T-helper 2 cell treated with Interferon-gamma antibody and Interleukin-4, amounts not matched to agents 5 μg/mL and 100 μg/mL, for 36 hours (primary cell): ENCODE measurements at regions not wholly inside any gene's neighbourhood (a gene's known extent, or its start where the extent isn't known, plus 50 kb on each side); places are given as distances from the start of the nearest gene placed in this dataset.

ENCODE experiments used
- DNase-seq: peaks from one replicate; pipeline ENCODE4 v3.0.0; 2021; ENCODE audit warnings: low spot score
- H3K27ac Mint-ChIP-seq: one replicate; pipeline ENCODE4 v1.8.0; 2021; ENCODE audit warnings: mild to moderate bottlenecking, mixed read lengths
- H3K27me3 Mint-ChIP-seq: one replicate; pipeline ENCODE4 v1.8.0; 2021; ENCODE audit warnings: low read depth, mixed read lengths
- H3K36me3 Mint-ChIP-seq: one replicate; pipeline ENCODE4 v1.8.0; 2021; ENCODE audit warnings: low read depth, mixed read lengths
- H3K4me1 Mint-ChIP-seq: one replicate; pipeline ENCODE4 v1.8.0; 2021; ENCODE audit warnings: low read depth, mixed read lengths
- H3K4me3 Mint-ChIP-seq: one replicate; pipeline ENCODE4 v1.8.0; 2022; ENCODE audit warnings: mild to moderate bottlenecking, moderate library complexity, mixed read lengths
- H3K9me3 Mint-ChIP-seq: one replicate; pipeline ENCODE4 v1.8.0; 2021; ENCODE audit warnings: mixed read lengths

- DNase-seq = no peak
- Mint-ChIP-seq H3K36me3 (no peaks in the 10 kb centered on the region), H3K27ac (no peak overlapping the region), H3K27me3 (no peaks in the 10 kb centered on the region), H3K4me3 (no peak overlapping the region), H3K4me1 (no peaks in the 10 kb centered on the region), H3K9me3 (no peaks in the 10 kb centered on the region)
These were observed 102.7 kb upstream of the SIM2 start for GRCh38 chr21:36596174-36596573.

GRCh38 chr21:36601362-36601761 is 97.6 kb upstream of the SIM2 start:
- Mint-ChIP-seq H3K4me1 (peaks cover 5% of the 10 kb centered on the region), H3K27me3 (no peaks in the 10 kb centered on the region), H3K9me3 (no peaks in the 10 kb centered on the region), H3K36me3 (no peaks in the 10 kb centered on the region), H3K27ac (no peak overlapping the region), H3K4me3 (no peak overlapping the region)
- no peak for DNase-seq

- no peak for DNase-seq
These were observed 96.2 kb upstream of the SIM2 start for GRCh38 chr21:36602735-36603134.

GRCh38 chr21:36603221-36603620 is 95.7 kb upstream of the SIM2 start:
- Mint-ChIP-seq H3K27ac (no peak overlapping the region), H3K4me3 (no peak overlapping the region), H3K4me1 (peaks cover 5% of the 10 kb centered on the region), H3K36me3 (no peaks in the 10 kb centered on the region), H3K9me3 (no peaks in the 10 kb centered on the region), H3K27me3 (no peaks in the 10 kb centered on the region)
- no peak for DNase-seq

More at GRCh38 chr21:36602735-36603134, 96.2 kb upstream of the SIM2 start:
- Mint-ChIP-seq H3K27me3 (no peaks in the 10 kb centered on the region), H3K9me3 (no peaks in the 10 kb centered on the region), H3K4me3 (no peak overlapping the region), H3K27ac (no peak overlapping the region), H3K36me3 (no peaks in the 10 kb centered on the region), H3K4me1 (peaks cover 5% of the 10 kb centered on the region)

- Mint-ChIP-seq H3K36me3 (no peaks in the 10 kb centered on the region), H3K9me3 (no peaks in the 10 kb centered on the region), H3K4me3 (no peak overlapping the region), H3K4me1 (peaks cover 5% of the 10 kb centered on the region), H3K27me3 (peaks cover 2% of the 10 kb centered on the region), H3K27ac (no peak overlapping the region)
- DNase-seq = no peak
These were observed 93.5 kb upstream of the SIM2 start for GRCh38 chr21:36605426-36605825.

- H3K4me1 Mint-ChIP-seq = peaks cover 5% of the 10 kb centered on the region
- no peak for DNase-seq
- H3K27me3 Mint-ChIP-seq = peaks cover 2% of the 10 kb centered on the region
- H3K36me3 Mint-ChIP-seq = no peaks in the 10 kb centered on the region
- no peak overlapping the region for H3K27ac Mint-ChIP-seq
- H3K9me3 Mint-ChIP-seq = no peaks in the 10 kb centered on the region
- no peak overlapping the region for H3K4me3 Mint-ChIP-seq
These were observed 92.5 kb upstream of the SIM2 start for GRCh38 chr21:36606287-36606982.

- no peaks in the 10 kb centered on the region for H3K36me3 Mint-ChIP-seq
- H3K4me1 Mint-ChIP-seq = peaks cover 5% of the 10 kb centered on the region
- no peak overlapping the region for H3K4me3 Mint-ChIP-seq
- no peak overlapping the region for H3K27ac Mint-ChIP-seq
- DNase-seq = no peak
- peaks cover 2% of the 10 kb centered on the region for H3K27me3 Mint-ChIP-seq
- no peaks in the 10 kb centered on the region for H3K9me3 Mint-ChIP-seq
These were observed 92.0 kb upstream of the SIM2 start for GRCh38 chr21:36606983-36607325.

GRCh38 chr21:36608041-36608896 is 90.6 kb upstream of the SIM2 start:
- Mint-ChIP-seq H3K9me3 (no peaks in the 10 kb centered on the region), H3K36me3 (no peaks in the 10 kb centered on the region), H3K4me3 (no peak overlapping the region), H3K4me1 (peaks cover under 1% of the 10 kb centered on the region), H3K27me3 (peaks cover 2% of the 10 kb centered on the region), H3K27ac (no peak overlapping the region)
- no peak for DNase-seq

GRCh38 chr21:36608897-36609225 is 90.1 kb upstream of the SIM2 start:
- peaks cover 2% of the 10 kb centered on the region for H3K27me3 Mint-ChIP-seq
- H3K36me3 Mint-ChIP-seq = no peaks in the 10 kb centered on the region
- no peak for DNase-seq
- no peaks in the 10 kb centered on the region for H3K4me1 Mint-ChIP-seq
- no peaks in the 10 kb centered on the region for H3K9me3 Mint-ChIP-seq
- H3K4me3 Mint-ChIP-seq = no peak overlapping the region
- H3K27ac Mint-ChIP-seq = no peak overlapping the region

- Mint-ChIP-seq H3K36me3 (no peaks in the 10 kb centered on the region), H3K9me3 (no peaks in the 10 kb centered on the region), H3K27me3 (peaks cover 2% of the 10 kb centered on the region), H3K4me3 (no peak overlapping the region), H3K27ac (no peak overlapping the region), H3K4me1 (no peaks in the 10 kb centered on the region)
- no peak for DNase-seq
These were observed 89.3 kb upstream of the SIM2 start for GRCh38 chr21:36609654-36610053.

GRCh38 chr21:36610201-36610600 is 88.7 kb upstream of the SIM2 start:
- H3K27ac Mint-ChIP-seq = no peak overlapping the region

GRCh38 chr21:36610935-36611334 is 88.0 kb upstream of the SIM2 start:
- Mint-ChIP-seq H3K4me1 (no peaks in the 10 kb centered on the region), H3K27me3 (peaks cover 2% of the 10 kb centered on the region), H3K36me3 (no peaks in the 10 kb centered on the region), H3K4me3 (no peak overlapping the region), H3K9me3 (no peaks in the 10 kb centered on the region), H3K27ac (no peak overlapping the region)
- DNase-seq = no peak

More at GRCh38 chr21:36610201-36610600, 88.7 kb upstream of the SIM2 start:
- Mint-ChIP-seq H3K27me3 (peaks cover 2% of the 10 kb centered on the region), H3K36me3 (no peaks in the 10 kb centered on the region), H3K4me3 (no peak overlapping the region), H3K9me3 (no peaks in the 10 kb centered on the region), H3K4me1 (no peaks in the 10 kb centered on the region)
- no peak for DNase-seq

- H3K9me3 Mint-ChIP-seq = no peaks in the 10 kb centered on the region
- H3K27me3 Mint-ChIP-seq = peaks cover 2% of the 10 kb centered on the region
- no peak overlapping the region for H3K27ac Mint-ChIP-seq
- DNase-seq = no peak
- no peak overlapping the region for H3K4me3 Mint-ChIP-seq
- no peaks in the 10 kb centered on the region for H3K36me3 Mint-ChIP-seq
- no peaks in the 10 kb centered on the region for H3K4me1 Mint-ChIP-seq
These were observed 87.5 kb upstream of the SIM2 start for GRCh38 chr21:36611379-36611778.

- Mint-ChIP-seq H3K4me1 (no peaks in the 10 kb centered on the region), H3K4me3 (no peak overlapping the region), H3K27ac (no peak overlapping the region), H3K36me3 (no peaks in the 10 kb centered on the region), H3K27me3 (peaks cover 2% of the 10 kb centered on the region), H3K9me3 (no peaks in the 10 kb centered on the region)
- no peak for DNase-seq
These were observed 85.9 kb upstream of the SIM2 start for GRCh38 chr21:36613059-36613458.
